Endothelial cell of hepatic sinusoid (primary cell): ENCODE measurements at regions not wholly inside any gene's neighbourhood (a gene's known extent, or its start where the extent isn't known, plus 50 kb on each side); places are given as distances from the start of the nearest gene placed in this dataset.

Experiments
- in situ Hi-C: cut with HindIII; loops from 2 replicates; pipeline ENCODE4 v1.10.0; 2017; ENCODE audit warnings: low sequenced_read_pairs

- in situ Hi-C loops: no loop called here
These were observed 657.8 kb downstream of the KCNJ3 start for GRCh38 chr2:155356250-155356649.

GRCh38 chr2:155350783-155351580, 652.5 kb downstream of the KCNJ3 start:
- in situ Hi-C loops: no loop called here

GRCh38 chr2:155332016-155332415, 633.5 kb downstream of the KCNJ3 start:
- in situ Hi-C loops: no loop called here

- in situ Hi-C loops: no loop called here
These were observed 621.7 kb downstream of the KCNJ3 start for GRCh38 chr2:155320236-155320635.

- in situ Hi-C loops: no loop called here
These were observed 620.2 kb downstream of the KCNJ3 start for GRCh38 chr2:155318710-155319109.

GRCh38 chr2:155315768-155316167, 617.3 kb downstream of the KCNJ3 start:
- in situ Hi-C loops: no loop called here

- in situ Hi-C loops: no loop called here
These were observed 612.1 kb downstream of the KCNJ3 start for GRCh38 chr2:155310589-155310988.

- in situ Hi-C loops: no loop called here
These were observed 611.0 kb downstream of the KCNJ3 start for GRCh38 chr2:155309483-155309882.

- in situ Hi-C loops: no loop called here
These were observed 610.0 kb downstream of the KCNJ3 start for GRCh38 chr2:155308367-155309009.

- in situ Hi-C loops: no loop called here
These were observed 602.7 kb downstream of the KCNJ3 start for GRCh38 chr2:155301221-155301620.

GRCh38 chr2:155298001-155298400, 599.5 kb downstream of the KCNJ3 start:
- in situ Hi-C loops: no loop called here

- in situ Hi-C loops: no loop called here
These were observed 595.9 kb downstream of the KCNJ3 start for GRCh38 chr2:155294358-155294757.

- in situ Hi-C loops: no loop called here
These were observed 583.4 kb downstream of the KCNJ3 start for GRCh38 chr2:155281907-155282306.

- in situ Hi-C loops: no loop called here
These were observed 574.8 kb downstream of the KCNJ3 start for GRCh38 chr2:155273323-155273722.

GRCh38 chr2:155266583-155266982, 568.1 kb downstream of the KCNJ3 start:
- in situ Hi-C loops: no loop called here

GRCh38 chr2:155266109-155266508, 567.6 kb downstream of the KCNJ3 start:
- in situ Hi-C loops: no loop called here

GRCh38 chr2:155256803-155257202, 558.3 kb downstream of the KCNJ3 start:
- in situ Hi-C loops: no loop called here

- in situ Hi-C loops: no loop called here
These were observed 552.3 kb downstream of the KCNJ3 start for GRCh38 chr2:155250800-155251199.

- in situ Hi-C loops: no loop called here
These were observed 541.7 kb downstream of the KCNJ3 start for GRCh38 chr2:155240176-155240575.

GRCh38 chr2:155235710-155236109, 537.2 kb downstream of the KCNJ3 start:
- in situ Hi-C loops: no loop called here

GRCh38 chr2:155223781-155224406, 525.4 kb downstream of the KCNJ3 start:
- in situ Hi-C loops: no loop called here

GRCh38 chr2:155218945-155219344, 520.5 kb downstream of the KCNJ3 start:
- in situ Hi-C loops: no loop called here
